Activated CD8-positive, alpha-beta memory T cell treated with anti-CD3 and anti-CD28 coated beads for 1 hour (primary cell): ENCODE measurements at regions not wholly inside any gene's neighbourhood (a gene's known extent, or its start where the extent isn't known, plus 50 kb on each side); places are given as distances from the start of the nearest gene placed in this dataset.

Experiments
- DNase-seq, 2 donors: peaks; one replicate each; pipeline ENCODE4 v3.0.0-alpha.2; 2020; ENCODE audit warnings: low read depth in 1 of 2; ENCODE audit errors: extremely low read depth in 1 of 2

- no peak for DNase-seq
These were observed 205.0 kb downstream of the UBE2E3 start for GRCh38 chr2:181185421-181185820.

GRCh38 chr2:181185948-181186347, 205.5 kb downstream of the UBE2E3 start:
- no peak for DNase-seq

GRCh38 chr2:181188605-181189004, 208.2 kb downstream of the UBE2E3 start:
- no peak for DNase-seq

- no peak for DNase-seq
These were observed 209.5 kb downstream of the UBE2E3 start for GRCh38 chr2:181189951-181190350.

GRCh38 chr2:181190711-181191110, 210.3 kb downstream of the UBE2E3 start:
- DNase-seq, result no peak

- DNase-seq, result no peak
These were observed 213.1 kb downstream of the UBE2E3 start for GRCh38 chr2:181193550-181193949.

- no peak for DNase-seq
These were observed 216.0 kb downstream of the UBE2E3 start for GRCh38 chr2:181196401-181196800.

GRCh38 chr2:181197140-181197760, 216.8 kb downstream of the UBE2E3 start:
- no peak for DNase-seq

GRCh38 chr2:181198183-181198864, 217.9 kb downstream of the UBE2E3 start:
- no peak for DNase-seq

- no peak for DNase-seq
These were observed 223.0 kb downstream of the UBE2E3 start for GRCh38 chr2:181203412-181203811.

- DNase-seq, result no peak
These were observed 223.5 kb downstream of the UBE2E3 start for GRCh38 chr2:181203916-181204315.

- DNase-seq, result no peak
These were observed 238.0 kb downstream of the UBE2E3 start for GRCh38 chr2:181218401-181218821.

GRCh38 chr2:181223234-181223633, 234.0 kb upstream of the ITGA4 start:
- DNase-seq, result no peak

GRCh38 chr2:181224866-181225265, 232.3 kb upstream of the ITGA4 start:
- DNase-seq, result no peak

GRCh38 chr2:181228661-181229060, 228.5 kb upstream of the ITGA4 start:
- DNase-seq, result no peak

GRCh38 chr2:181231151-181231550, 226.0 kb upstream of the ITGA4 start:
- DNase-seq, result no peak

GRCh38 chr2:181231886-181232621, 225.1 kb upstream of the ITGA4 start:
- DNase-seq, result no peak

GRCh38 chr2:181234487-181234891, 222.7 kb upstream of the ITGA4 start:
- DNase-seq, result no peak

GRCh38 chr2:181235011-181235410, 222.2 kb upstream of the ITGA4 start:
- no peak for DNase-seq

GRCh38 chr2:181235683-181236459, 221.3 kb upstream of the ITGA4 start:
- no peak for DNase-seq

GRCh38 chr2:181239201-181239799, 217.9 kb upstream of the ITGA4 start:
- no peak for DNase-seq
